HG03066 (cell line): ENCODE measurements at regions not wholly inside any gene's neighbourhood (a gene's known extent, or its start where the extent isn't known, plus 50 kb on each side); places are given as distances from the start of the nearest gene placed in this dataset.

Source experiments
- ATAC-seq: cut with Tn5 transposase; IDR thresholded peaks from one replicate; pipeline ENCODE4 v1.9.1; 2021; ENCODE audit warnings: low read depth; ENCODE audit not compliant: unreplicated experiment

DNA sequence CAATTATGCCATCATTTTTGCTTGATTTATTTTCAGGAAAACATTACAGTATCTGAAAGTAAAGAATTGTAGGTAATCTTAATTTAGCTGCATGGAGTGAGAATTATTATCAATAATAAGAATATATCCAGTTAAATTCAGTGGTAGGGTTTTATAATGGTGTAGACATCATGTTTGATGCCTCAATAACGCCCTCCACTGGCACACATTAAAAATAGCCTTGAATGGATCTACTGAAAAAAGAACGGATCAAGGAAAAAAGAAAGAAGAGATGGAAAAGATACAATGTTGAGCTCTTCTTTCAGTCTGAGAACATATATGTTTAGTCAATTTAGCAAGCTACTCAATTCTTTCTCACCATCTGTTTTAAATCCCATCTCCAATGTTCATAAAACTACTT lies 319.2 kb downstream of the CDC14C start:
- no peak for ATAC-seq

DNA sequence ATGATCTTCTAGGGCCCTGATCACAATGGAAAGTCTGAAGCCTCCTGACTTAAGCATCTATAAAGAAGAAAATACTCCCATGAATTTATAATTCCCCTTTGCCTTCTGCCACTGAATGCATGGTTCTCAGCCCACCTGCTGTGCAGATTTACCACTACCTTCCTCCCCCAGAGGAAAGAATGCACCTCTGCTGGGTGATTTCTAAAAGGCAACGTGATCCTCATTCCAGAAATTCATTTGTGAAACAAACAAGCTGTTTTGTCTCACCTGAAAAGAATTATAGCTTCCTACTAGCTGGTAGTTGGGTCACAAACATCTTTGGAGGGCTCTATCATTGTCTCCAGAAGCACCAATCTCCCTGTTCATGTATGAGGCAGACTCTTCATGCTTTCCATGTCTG lies 320.2 kb downstream of the CDC14C start:
- no peak for ATAC-seq

- no peak for ATAC-seq
These were observed 320.7 kb downstream of the CDC14C start for GRCh38 chr7:49245062-49245461.

GRCh38 chr7:49247759-49248158 lies 323.4 kb downstream of the CDC14C start:
- no peak for ATAC-seq

DNA sequence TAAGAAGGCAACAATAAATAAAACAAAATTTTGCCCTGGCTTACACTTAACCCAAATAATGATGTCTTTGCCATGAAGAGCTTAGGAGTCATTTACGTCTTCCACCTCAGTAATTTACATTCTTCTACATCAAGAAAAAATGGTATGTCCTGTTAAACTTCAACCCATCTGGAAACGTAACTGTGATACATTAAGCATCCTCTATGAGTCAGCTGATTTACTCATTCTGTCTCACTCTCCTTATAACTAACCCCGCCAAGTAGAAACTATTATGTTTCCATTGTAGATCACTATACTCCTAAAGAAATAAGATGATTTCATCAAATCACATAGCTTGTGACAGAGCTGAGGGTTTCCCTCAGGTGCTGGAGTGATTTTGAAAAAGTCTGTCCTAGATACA lies 330.7 kb downstream of the CDC14C start:
- ATAC-seq = no peak

GRCh38 chr7:49260538-49260937 lies 336.2 kb downstream of the CDC14C start:
- no peak for ATAC-seq

DNA sequence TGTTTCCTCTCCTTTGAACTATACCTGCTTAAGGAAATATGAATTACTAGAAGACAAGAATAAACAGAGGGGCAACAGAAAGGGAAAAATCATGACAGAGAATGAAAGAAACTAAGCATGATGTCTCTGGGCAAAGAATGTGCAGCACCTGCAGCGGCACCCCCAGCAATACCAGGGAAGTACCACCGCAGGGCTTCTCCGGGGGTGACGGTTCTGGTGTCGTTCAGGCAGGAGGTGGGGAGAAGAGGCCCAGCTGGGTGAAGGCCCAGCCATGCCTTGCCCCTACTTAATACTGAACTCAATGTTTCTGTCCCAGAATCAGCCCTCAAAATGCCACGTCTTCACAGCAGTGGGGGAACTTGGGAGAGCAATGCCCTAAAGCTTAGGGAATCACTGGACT lies 337.6 kb downstream of the CDC14C start:
- ATAC-seq = no peak

DNA sequence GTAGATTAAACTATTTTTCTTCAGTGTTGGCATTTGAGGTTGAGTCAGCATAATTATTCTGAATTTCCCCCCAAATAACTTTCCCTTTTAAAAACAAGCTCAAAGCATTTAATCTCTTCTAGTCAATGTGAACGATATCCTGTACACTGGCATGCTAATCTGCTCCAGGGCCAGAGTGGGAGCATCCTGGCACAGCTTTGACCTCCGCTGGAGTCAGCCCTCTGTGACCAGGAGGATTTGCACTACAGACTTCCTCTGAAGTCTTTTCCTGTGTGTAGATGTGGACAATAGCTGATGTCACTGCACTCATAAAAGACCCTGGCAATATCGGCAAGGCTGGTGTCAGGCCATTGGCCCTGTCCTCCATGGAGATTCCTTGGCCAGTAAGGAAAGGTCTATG lies 340.2 kb downstream of the CDC14C start:
- ATAC-seq = no peak

DNA sequence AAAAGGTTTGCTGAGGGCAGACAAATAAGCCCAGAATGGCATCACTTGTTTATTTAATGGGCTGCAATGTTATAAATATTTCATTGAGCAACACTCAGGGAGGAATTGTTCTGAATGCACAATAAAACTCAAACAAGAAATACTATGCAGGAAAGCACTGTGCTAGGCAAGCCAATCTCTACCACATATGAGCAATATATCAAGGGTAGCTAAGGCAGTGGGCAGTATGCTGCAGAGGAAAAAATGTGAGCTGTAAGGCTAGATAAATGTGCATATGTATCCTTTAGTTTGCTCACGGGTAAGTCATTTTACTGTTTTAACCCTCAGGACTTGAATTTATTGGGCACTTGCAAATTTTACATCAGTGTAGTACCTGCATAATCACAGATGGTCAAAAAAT lies 349.6 kb downstream of the CDC14C start:
- ATAC-seq = no peak

- ATAC-seq = no peak
These were observed 355.5 kb downstream of the CDC14C start for GRCh38 chr7:49279891-49280290.

GRCh38 chr7:49287653-49288052 lies 363.3 kb downstream of the CDC14C start:
- no peak for ATAC-seq

DNA sequence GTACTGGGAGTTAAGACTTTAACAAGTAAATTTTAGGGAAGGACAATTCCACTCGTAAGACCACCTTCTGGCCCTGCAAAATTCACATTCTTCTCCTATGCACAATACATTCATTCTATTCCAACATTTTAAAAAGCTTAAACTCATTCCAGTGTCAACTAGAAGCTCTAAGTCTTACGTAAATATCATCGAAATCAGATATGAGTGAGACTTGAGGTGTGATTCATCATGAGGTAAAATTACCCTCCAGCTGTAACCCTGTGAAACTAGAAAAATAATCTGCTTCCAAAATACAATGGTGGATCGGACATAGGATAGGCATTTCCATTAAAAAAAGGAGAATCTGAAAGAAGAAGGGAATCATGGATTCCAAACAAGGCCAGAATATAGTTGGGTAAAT lies 370.3 kb downstream of the CDC14C start:
- no peak for ATAC-seq

DNA sequence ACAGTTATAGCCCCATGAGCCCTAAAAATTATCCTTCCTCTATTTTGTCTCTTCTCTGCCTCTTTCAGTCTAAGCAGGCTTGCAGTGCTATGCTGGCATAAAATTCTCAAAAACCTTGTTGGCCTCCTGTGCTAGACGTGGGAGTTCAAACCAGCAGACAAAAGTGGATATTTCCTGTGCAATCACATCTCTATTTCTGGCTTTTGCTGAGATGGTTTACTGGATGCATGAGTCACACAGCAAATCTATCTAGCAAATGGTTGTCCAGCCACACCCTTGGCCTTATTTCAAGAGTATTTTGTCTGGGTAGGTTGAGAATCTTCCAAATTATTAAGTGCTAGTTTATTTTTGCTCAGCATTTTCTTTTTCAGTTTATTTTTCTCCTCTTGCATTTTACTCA lies 370.8 kb downstream of the CDC14C start:
- ATAC-seq = no peak

- ATAC-seq = no peak
These were observed 373.6 kb downstream of the CDC14C start for GRCh38 chr7:49297958-49298357.

DNA sequence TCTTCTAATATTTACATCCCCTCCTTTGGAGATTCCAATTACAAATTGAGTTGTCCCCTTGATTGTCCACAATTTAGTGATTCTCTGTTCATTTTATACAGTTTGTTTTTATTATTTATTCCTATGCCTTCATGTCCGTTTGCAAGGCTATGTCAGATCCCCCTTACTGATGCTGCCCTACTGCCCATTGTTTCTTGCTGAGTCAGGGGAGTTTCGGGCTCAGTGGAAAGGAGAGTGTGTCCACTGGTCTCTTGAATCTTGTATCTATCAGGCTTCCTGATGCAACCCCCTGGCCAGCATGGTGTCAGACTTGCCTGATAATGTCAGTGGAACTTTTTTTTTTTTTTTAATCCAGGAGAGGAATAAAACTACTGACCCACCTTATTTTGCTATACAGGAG lies 384.4 kb downstream of the CDC14C start:
- ATAC-seq = no peak

- ATAC-seq = no peak
These were observed 395.7 kb downstream of the CDC14C start for GRCh38 chr7:49320083-49320482.

DNA sequence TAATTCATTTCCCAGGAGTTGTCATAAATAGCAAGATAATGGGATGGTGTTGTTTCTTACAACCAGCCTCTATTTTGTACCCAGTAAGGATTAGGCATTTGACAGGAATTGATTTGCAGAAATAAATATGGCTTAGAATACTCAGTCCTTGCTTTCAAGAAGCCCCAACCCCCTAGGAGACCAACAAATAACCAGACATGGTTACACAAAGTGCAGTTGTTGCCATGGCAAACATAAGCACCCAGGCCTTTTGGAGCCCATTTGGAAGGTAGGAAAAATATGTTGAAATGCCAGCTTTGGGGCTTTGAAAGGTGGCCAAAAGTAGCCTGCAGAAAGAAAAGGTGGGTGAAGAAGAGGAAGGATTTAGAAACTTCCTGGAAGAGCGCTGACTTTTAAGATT lies 397.5 kb downstream of the CDC14C start:
- ATAC-seq = no peak

GRCh38 chr7:49322476-49322875 lies 398.1 kb downstream of the CDC14C start:
- no peak for ATAC-seq

DNA sequence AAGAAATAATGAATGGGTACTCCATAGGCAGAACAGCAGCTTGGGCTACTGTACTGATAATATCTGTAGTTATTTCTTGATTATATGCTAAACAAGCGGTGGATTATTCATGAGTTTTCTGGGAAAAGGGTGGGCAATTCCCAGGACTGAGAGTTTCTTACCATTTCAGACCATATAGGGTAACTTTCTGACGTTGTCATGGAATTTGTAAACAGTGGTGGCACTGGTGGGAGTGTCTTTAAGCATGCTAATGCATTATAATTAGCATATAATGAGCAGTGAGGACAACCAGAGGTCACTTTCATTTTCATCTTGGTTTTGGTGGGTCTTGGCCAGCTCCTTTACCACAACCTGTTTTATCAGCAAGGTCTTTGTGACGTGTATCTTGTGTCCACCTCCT lies 399.7 kb downstream of the CDC14C start:
- no peak for ATAC-seq

- no peak for ATAC-seq
These were observed 400.4 kb downstream of the CDC14C start for GRCh38 chr7:49324707-49325106.

DNA sequence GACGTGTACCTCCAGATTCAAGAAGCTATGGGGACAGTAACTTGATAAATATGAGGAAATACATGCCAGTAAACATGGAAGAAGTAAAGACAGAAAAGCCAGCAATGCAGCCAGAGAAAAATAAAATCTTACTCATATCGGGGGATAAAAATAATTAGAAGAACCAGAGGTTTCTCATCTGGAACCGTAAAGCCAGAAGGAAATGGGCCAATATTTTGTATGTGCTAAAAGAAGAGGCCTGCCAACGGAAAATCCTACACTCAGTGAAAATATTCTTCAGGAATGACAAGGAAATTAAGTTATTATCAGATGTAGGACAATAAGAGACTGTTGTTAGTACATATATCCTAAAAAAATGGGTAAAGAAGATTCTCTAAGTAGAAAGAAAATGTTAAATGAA lies 401.2 kb downstream of the CDC14C start:
- ATAC-seq = no peak

DNA sequence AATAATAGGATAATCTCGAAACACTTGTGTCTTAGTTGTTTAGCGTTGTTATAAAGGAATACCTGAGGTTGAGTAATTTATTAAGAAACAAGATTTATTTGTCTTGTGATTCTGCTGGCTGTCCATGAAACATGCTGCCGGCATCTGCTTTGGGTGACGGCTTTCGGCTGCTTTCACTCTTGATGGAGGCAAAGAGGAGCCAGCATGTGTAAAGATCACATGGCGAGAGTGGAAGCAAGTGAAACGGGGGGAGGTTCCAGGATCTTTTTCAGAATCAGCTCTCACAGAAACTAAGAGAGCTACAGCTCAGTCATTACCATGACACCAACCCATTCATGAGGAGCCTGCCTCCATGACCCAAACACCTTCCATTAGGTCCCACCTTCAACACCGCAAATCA lies 402.8 kb downstream of the CDC14C start:
- ATAC-seq = no peak

DNA sequence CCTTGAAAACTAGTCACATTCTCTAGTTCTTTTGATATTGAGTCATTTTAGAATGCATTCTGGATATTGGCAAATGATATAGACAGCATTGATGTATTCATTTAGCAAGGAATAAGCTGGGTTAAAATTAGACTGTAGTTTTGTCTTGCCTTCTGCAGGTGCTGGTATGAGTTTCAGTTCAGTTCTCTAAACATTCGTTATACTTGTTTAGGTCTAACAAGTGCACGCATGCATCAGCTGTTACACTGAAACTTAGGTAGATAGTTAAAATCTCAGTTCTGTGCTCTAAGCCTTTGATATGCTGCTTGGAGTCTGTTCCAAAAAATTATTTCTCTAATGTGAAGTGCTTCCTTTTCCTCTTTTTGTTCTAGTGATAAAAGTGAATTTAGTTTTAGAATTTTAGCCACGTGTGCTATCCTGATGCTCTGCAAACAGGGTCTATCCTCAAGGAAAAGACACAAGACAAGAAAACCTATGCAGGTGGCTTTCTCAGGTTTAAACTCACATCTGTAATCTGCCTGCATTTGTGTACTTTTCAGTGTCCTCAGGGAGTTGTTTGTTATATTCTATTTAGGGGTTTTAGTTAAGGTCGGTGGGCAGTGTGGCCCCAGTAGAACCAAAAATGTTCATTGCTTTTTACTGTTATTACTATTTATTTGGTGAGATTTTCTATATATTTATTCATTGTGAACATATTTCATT lies 409.0 kb downstream of the CDC14C start:
- ATAC-seq = no peak
